T-helper 1 cell treated with Interleukin-12 subunit alpha and Interleukin-12 subunit beta and Interleukin-4 antibody, amounts not matched to agents 30 μg/mL and 1 μg/mL, for 36 hours (primary cell): ENCODE measurements at regions not wholly inside any gene's neighbourhood (a gene's known extent, or its start where the extent isn't known, plus 50 kb on each side); places are given as distances from the start of the nearest gene placed in this dataset.
A peak's percentile ranks its signal among the peaks of the same experiment; 100 is the strongest.
"Not testable (repeated sequence)": the region's sequence is repeated elsewhere in the genome, so short reads cannot be mapped to it uniquely, and the experiment has no call there.

Experiments
- H3K27ac Mint-ChIP-seq: one replicate; pipeline ENCODE4 v1.8.0; 2021; ENCODE audit warnings: mild to moderate bottlenecking, mixed read lengths
- H3K27me3 Mint-ChIP-seq: one replicate; pipeline ENCODE4 v1.8.0; 2021; ENCODE audit warnings: low read depth, mixed read lengths
- H3K36me3 Mint-ChIP-seq: one replicate; pipeline ENCODE4 v1.8.0; 2021; ENCODE audit warnings: low read depth, mixed read lengths
- H3K4me1 Mint-ChIP-seq: one replicate; pipeline ENCODE4 v1.8.0; 2021; ENCODE audit warnings: low read depth, mixed read lengths
- H3K4me3 Mint-ChIP-seq: one replicate; pipeline ENCODE4 v1.8.0; 2021; ENCODE audit warnings: mild to moderate bottlenecking, moderate library complexity, mixed read lengths
- H3K9me3 Mint-ChIP-seq: one replicate; pipeline ENCODE4 v1.8.0; 2021; ENCODE audit warnings: mixed read lengths

- not testable (repeated sequence) for H3K27ac Mint-ChIP-seq, H3K4me3 Mint-ChIP-seq, H3K36me3 Mint-ChIP-seq, H3K27me3 Mint-ChIP-seq, H3K9me3 Mint-ChIP-seq, H3K4me1 Mint-ChIP-seq
Observed at GRCh38 chr9:42656789-42657188, 473.3 kb downstream of the SPATA31A6 start.

- H3K27me3 Mint-ChIP-seq, H3K4me1 Mint-ChIP-seq, H3K9me3 Mint-ChIP-seq, H3K36me3 Mint-ChIP-seq, H3K4me3 Mint-ChIP-seq, H3K27ac Mint-ChIP-seq: not testable (repeated sequence)
Observed at GRCh38 chr9:42657496-42657895, 474.0 kb downstream of the SPATA31A6 start.

- not testable (repeated sequence) for H3K27me3 Mint-ChIP-seq, H3K27ac Mint-ChIP-seq, H3K9me3 Mint-ChIP-seq, H3K4me3 Mint-ChIP-seq, H3K36me3 Mint-ChIP-seq, H3K4me1 Mint-ChIP-seq
Observed at GRCh38 chr9:42697146-42697545, 513.7 kb downstream of the SPATA31A6 start.

- H3K4me1 Mint-ChIP-seq, H3K9me3 Mint-ChIP-seq, H3K4me3 Mint-ChIP-seq, H3K27me3 Mint-ChIP-seq, H3K36me3 Mint-ChIP-seq, H3K27ac Mint-ChIP-seq: not testable (repeated sequence)
Observed at GRCh38 chr9:42702890-42703289, 519.4 kb downstream of the SPATA31A6 start.

- peak overlapping the region; percentile 51 for H3K4me3 Mint-ChIP-seq
- H3K27ac Mint-ChIP-seq, H3K36me3 Mint-ChIP-seq, H3K9me3 Mint-ChIP-seq, H3K4me1 Mint-ChIP-seq, H3K27me3 Mint-ChIP-seq: not testable (repeated sequence)
Observed at GRCh38 chr9:42724841-42725835, 541.7 kb downstream of the SPATA31A6 start.

GRCh38 chr9:42743030-42743814 is 559.8 kb downstream of the SPATA31A6 start:
- H3K36me3 Mint-ChIP-seq, H3K4me1 Mint-ChIP-seq, H3K27me3 Mint-ChIP-seq, H3K27ac Mint-ChIP-seq, H3K4me3 Mint-ChIP-seq, H3K9me3 Mint-ChIP-seq: not testable (repeated sequence)

GRCh38 chr9:42757251-42757650 is 573.8 kb downstream of the SPATA31A6 start:
- not testable (repeated sequence) for H3K36me3 Mint-ChIP-seq, H3K27ac Mint-ChIP-seq, H3K9me3 Mint-ChIP-seq, H3K27me3 Mint-ChIP-seq, H3K4me3 Mint-ChIP-seq, H3K4me1 Mint-ChIP-seq

- H3K9me3 Mint-ChIP-seq, H3K4me3 Mint-ChIP-seq, H3K4me1 Mint-ChIP-seq, H3K27me3 Mint-ChIP-seq, H3K27ac Mint-ChIP-seq, H3K36me3 Mint-ChIP-seq: not testable (repeated sequence)
Observed at GRCh38 chr9:42759320-42759719, 575.9 kb downstream of the SPATA31A6 start.

GRCh38 chr9:42782201-42782600 is 598.7 kb downstream of the SPATA31A6 start:
- not testable (repeated sequence) for H3K27ac Mint-ChIP-seq, H3K27me3 Mint-ChIP-seq, H3K9me3 Mint-ChIP-seq, H3K4me1 Mint-ChIP-seq, H3K36me3 Mint-ChIP-seq, H3K4me3 Mint-ChIP-seq

- H3K4me1 Mint-ChIP-seq, H3K4me3 Mint-ChIP-seq, H3K27ac Mint-ChIP-seq, H3K9me3 Mint-ChIP-seq, H3K36me3 Mint-ChIP-seq, H3K27me3 Mint-ChIP-seq: not testable (repeated sequence)
Observed at GRCh38 chr9:42792725-42793124, 609.3 kb downstream of the SPATA31A6 start.

- not testable (repeated sequence) for H3K4me1 Mint-ChIP-seq, H3K9me3 Mint-ChIP-seq, H3K27ac Mint-ChIP-seq, H3K4me3 Mint-ChIP-seq, H3K36me3 Mint-ChIP-seq, H3K27me3 Mint-ChIP-seq
Observed at GRCh38 chr9:42798571-42798970, 615.1 kb downstream of the SPATA31A6 start.

GRCh38 chr9:42802716-42803115 is 619.3 kb downstream of the SPATA31A6 start:
- not testable (repeated sequence) for H3K4me1 Mint-ChIP-seq, H3K27me3 Mint-ChIP-seq, H3K36me3 Mint-ChIP-seq, H3K4me3 Mint-ChIP-seq, H3K27ac Mint-ChIP-seq, H3K9me3 Mint-ChIP-seq

- not testable (repeated sequence) for H3K27me3 Mint-ChIP-seq, H3K36me3 Mint-ChIP-seq, H3K4me3 Mint-ChIP-seq, H3K27ac Mint-ChIP-seq, H3K9me3 Mint-ChIP-seq, H3K4me1 Mint-ChIP-seq
Observed at GRCh38 chr9:42806674-42807073, 623.2 kb downstream of the SPATA31A6 start.

- not testable (repeated sequence) for H3K4me3 Mint-ChIP-seq, H3K36me3 Mint-ChIP-seq, H3K27ac Mint-ChIP-seq, H3K9me3 Mint-ChIP-seq, H3K27me3 Mint-ChIP-seq, H3K4me1 Mint-ChIP-seq
Observed at GRCh38 chr9:42821468-42821867, 638.0 kb downstream of the SPATA31A6 start.

- not testable (repeated sequence) for H3K36me3 Mint-ChIP-seq, H3K4me1 Mint-ChIP-seq, H3K4me3 Mint-ChIP-seq, H3K27me3 Mint-ChIP-seq, H3K27ac Mint-ChIP-seq, H3K9me3 Mint-ChIP-seq
Observed at GRCh38 chr9:42848156-42848555, 664.7 kb downstream of the SPATA31A6 start.
